WERI-Rb-1 (cell line): ENCODE measurements at regions not wholly inside any gene's neighbourhood (a gene's known extent, or its start where the extent isn't known, plus 50 kb on each side); places are given as distances from the start of the nearest gene placed in this dataset.

Experiments used
- DNase-seq: peaks from one replicate; pipeline ENCODE4 v3.0.0-alpha.2; 2020
- H3K27ac ChIP-seq: fragments of 250-450 bp; sonication (Bioruptor Pico); 2 replicates; pipeline ENCODE4 v1.5.1; 2020; ENCODE audit warnings: mild to moderate bottlenecking, moderate library complexity
- H3K27me3 ChIP-seq: fragments of 250-450 bp; sonication (Bioruptor Pico); 2 replicates; pipeline ENCODE4 v1.5.1; 2021; ENCODE audit warnings: mild to moderate bottlenecking, low read depth, moderate library complexity; ENCODE audit not compliant: insufficient read depth, severe bottlenecking
- H3K36me3 ChIP-seq: fragments of 250-450 bp; sonication (Bioruptor Pico); 2 replicates; pipeline ENCODE4 v1.5.1; 2020; ENCODE audit warnings: mild to moderate bottlenecking, moderate library complexity
- H3K4me3 ChIP-seq: 2 replicates; pipeline ENCODE4 v1.5.1; 2011; ENCODE audit warnings: low read depth, mild to moderate bottlenecking, control low read depth, low read length
- H3K9me3 ChIP-seq: fragments of 250-450 bp; sonication (Bioruptor Pico); 2 replicates; pipeline ENCODE4 v1.5.1; 2021; ENCODE audit warnings: mild to moderate bottlenecking, moderate library complexity; ENCODE audit not compliant: severe bottlenecking
- TF ChIP-seq, protein P1 (sequence below): IDR thresholded peaks from 2 replicates; pipeline ENCODE4 v1.5.1; 2011; ENCODE audit warnings: low read depth, mild to moderate bottlenecking, control low read depth, inconsistent platforms, low read length

DNA sequence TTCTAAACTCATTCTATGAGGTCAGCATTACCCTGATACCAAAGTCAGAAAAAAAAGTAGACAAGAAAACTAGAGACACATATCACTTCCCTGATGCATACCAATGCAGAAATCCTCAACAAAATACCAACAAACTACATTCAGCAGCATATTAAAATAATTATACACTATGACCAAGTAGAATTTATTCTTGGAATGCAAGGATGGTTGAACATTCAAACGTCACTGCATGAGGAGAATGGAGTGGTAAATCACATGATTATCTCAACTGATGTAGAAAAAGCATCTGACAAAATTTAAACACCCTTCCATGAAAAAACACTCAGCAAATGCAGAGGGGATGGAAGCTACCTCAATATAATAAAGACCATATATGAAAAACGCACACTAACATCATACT is 155.0 kb upstream of the KCNJ18 start:
- no peaks in the 10 kb centered on the region for H3K27me3 ChIP-seq
- H3K4me3 ChIP-seq = no peak overlapping the region
- H3K9me3 ChIP-seq = no peaks in the 10 kb centered on the region
- TF ChIP-seq, protein P1, sequence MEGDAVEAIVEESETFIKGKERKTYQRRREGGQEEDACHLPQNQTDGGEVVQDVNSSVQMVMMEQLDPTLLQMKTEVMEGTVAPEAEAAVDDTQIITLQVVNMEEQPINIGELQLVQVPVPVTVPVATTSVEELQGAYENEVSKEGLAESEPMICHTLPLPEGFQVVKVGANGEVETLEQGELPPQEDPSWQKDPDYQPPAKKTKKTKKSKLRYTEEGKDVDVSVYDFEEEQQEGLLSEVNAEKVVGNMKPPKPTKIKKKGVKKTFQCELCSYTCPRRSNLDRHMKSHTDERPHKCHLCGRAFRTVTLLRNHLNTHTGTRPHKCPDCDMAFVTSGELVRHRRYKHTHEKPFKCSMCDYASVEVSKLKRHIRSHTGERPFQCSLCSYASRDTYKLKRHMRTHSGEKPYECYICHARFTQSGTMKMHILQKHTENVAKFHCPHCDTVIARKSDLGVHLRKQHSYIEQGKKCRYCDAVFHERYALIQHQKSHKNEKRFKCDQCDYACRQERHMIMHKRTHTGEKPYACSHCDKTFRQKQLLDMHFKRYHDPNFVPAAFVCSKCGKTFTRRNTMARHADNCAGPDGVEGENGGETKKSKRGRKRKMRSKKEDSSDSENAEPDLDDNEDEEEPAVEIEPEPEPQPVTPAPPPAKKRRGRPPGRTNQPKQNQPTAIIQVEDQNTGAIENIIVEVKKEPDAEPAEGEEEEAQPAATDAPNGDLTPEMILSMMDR = no peak
- DNase-seq = no peak
- 0 out of 2 replicates have a peak, but pooled peaks cover 2% of the 10 kb centered on the region for H3K36me3 ChIP-seq
- no peak overlapping the region for H3K27ac ChIP-seq

DNA sequence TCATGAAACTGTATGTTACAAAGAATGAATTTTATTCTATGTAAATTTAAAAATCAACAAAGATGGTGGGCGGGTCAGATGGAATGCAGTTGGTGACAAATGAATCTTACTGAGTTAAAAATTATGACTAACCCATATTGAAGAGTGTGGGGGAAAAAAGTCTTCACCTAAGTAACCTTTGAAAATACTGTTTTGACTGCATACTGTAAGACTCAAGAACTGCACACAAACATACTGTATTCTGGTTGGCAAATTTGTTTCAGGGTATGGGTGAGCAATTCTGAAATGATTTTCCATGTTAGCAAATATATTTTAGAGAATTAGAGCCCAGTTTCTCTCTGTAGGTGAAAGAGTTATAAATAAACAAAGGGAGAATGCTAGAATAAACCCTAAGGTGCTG is 153.7 kb upstream of the KCNJ18 start:
- DNase-seq = no peak
- H3K36me3 ChIP-seq = 0 out of 2 replicates have a peak, but pooled peaks cover 2% of the 10 kb centered on the region
- TF ChIP-seq, protein P1 = no peak
- H3K27me3 ChIP-seq = no peaks in the 10 kb centered on the region
- H3K27ac ChIP-seq = no peak overlapping the region
- no peak overlapping the region for H3K4me3 ChIP-seq
- H3K9me3 ChIP-seq = no peaks in the 10 kb centered on the region

DNA sequence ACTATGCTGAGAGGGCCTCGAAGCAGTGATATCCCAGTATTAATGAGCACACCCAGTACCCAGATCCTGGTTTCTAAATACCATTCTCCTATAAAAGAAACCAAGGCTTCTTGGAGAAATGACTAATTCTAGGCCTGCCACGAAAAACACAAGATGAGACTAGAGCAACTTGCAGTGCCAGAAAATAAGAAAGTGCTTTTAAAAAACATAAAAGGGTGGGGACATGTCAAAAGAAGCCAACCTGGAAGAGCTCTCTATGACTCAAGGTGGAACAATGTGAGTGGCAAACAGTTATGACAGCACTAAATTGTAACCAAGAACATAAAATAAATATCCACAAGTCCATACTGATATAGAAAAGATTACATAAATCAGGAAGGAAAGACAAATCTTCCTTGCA is 153.2 kb upstream of the KCNJ18 start:
- DNase-seq = no peak
- TF ChIP-seq, protein P1 = no peak
- Histone ChIP-seq H3K4me3 (no peak overlapping the region), H3K36me3 (0 out of 2 replicates have a peak, but pooled peaks cover 2% of the 10 kb centered on the region), H3K27ac (no peak overlapping the region), H3K9me3 (no peaks in the 10 kb centered on the region), H3K27me3 (no peaks in the 10 kb centered on the region)

DNA sequence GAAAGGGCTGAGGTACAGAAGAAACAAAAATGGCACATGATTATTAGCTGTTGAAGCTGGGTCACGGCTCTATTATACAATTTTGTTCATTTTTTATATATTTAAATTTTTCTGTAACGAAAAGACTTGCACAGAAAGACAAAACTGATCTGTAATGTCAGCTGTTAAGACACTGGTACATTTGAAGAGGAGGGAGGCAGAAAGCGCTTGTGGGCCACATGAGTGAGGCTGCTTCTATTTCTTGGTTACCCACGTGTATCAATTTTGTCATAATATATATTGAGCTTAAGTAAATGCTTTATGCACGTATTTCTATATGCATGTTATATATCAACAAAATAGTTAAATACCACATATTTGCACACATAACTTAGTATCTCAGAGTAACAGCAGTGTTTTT is 151.8 kb upstream of the KCNJ18 start:
- Histone ChIP-seq H3K36me3 (no peaks in the 10 kb centered on the region), H3K27ac (no peak overlapping the region), H3K27me3 (no peaks in the 10 kb centered on the region), H3K9me3 (no peaks in the 10 kb centered on the region), H3K4me3 (no peak overlapping the region)
- TF ChIP-seq, protein P1 = no peak
- DNase-seq = no peak

DNA sequence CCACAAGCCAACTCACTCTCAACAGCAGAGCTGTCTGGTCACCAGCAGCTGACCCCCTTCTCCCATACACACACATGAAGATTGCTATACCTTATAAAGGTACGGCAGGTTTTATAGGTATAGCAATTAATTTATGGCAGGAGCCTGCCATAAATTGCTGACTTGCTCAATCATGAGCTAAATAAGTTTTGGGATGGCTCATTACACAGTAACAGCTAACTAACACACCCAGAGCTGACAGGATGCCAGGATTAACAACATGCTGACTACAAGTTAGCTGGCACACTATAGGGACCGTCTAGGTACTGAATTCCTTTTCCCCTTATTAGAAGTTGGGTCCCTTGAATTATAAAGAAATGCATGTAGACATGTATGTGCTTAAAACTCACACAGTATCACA is 150.3 kb upstream of the KCNJ18 start:
- Histone ChIP-seq H3K27ac (no peak overlapping the region), H3K9me3 (no peaks in the 10 kb centered on the region), H3K4me3 (no peak overlapping the region), H3K36me3 (no peaks in the 10 kb centered on the region), H3K27me3 (no peaks in the 10 kb centered on the region)
- no peak for DNase-seq
- TF ChIP-seq, protein P1 = no peak

GRCh38 chr17:21542991-21543390 is 149.3 kb upstream of the KCNJ18 start:
- no peaks in the 10 kb centered on the region for H3K9me3 ChIP-seq
- no peaks in the 10 kb centered on the region for H3K36me3 ChIP-seq
- no peaks in the 10 kb centered on the region for H3K27me3 ChIP-seq
- DNase-seq = no peak
- TF ChIP-seq, protein P1 = no peak
- H3K4me3 ChIP-seq = no peak overlapping the region
- H3K27ac ChIP-seq = no peak overlapping the region
